Common myeloid progenitor, CD34-positive (primary cell): ENCODE measurements at regions not wholly inside any gene's neighbourhood (a gene's known extent, or its start where the extent isn't known, plus 50 kb on each side); places are given as distances from the start of the nearest gene placed in this dataset.

Experiments
- CTCF ChIA-PET: fragments of 350-600 bp; sonication (Branson Sonifier 250); formaldehyde crosslinking; loops from one replicate; lab custom pipeline; 2021; ENCODE audit warnings: antibody characterized with exemption; lab: Charles Lee
- POLR2A ChIA-PET: fragments of 350-600 bp; sonication (Branson Sonifier 250); formaldehyde crosslinking; loops from one replicate; lab custom pipeline; 2021; ENCODE audit warnings: antibody characterized with exemption; lab: Charles Lee
- DNase-seq, 3 donors: peaks; one replicate each; pipeline versions ENCODE4 v3.0.0 to v3.0.0-alpha.2; 2013
- H3K27ac ChIP-seq, 2 experiments: 1 replicate in 1 of 2; 2 replicates in 1 of 2; pipeline ENCODE4 v1.7.0; 2013; ENCODE audit warnings: inconsistent platforms in 2 of 2, low read length in 2 of 2, mild to moderate bottlenecking in 2 of 2, low read depth in 1 of 2, moderate library complexity in 1 of 2; ENCODE audit not compliant: severe bottlenecking in 2 of 2, insufficient read depth in 1 of 2, poor library complexity in 1 of 2
- H3K27me3 ChIP-seq, 5 experiments: replicated peaks in 2 of 5; 1 replicate in 3 of 5; 2 replicates in 2 of 5; pipeline versions ENCODE4 v1.6.1 to v1.7.0; 2013; ENCODE audit warnings: low read length in 4 of 5, mild to moderate bottlenecking in 2 of 5, moderate library complexity in 2 of 5, inconsistent platforms in 1 of 5; ENCODE audit not compliant: insufficient read depth in 5 of 5, control insufficient read depth in 4 of 5
- H3K36me3 ChIP-seq, 4 experiments: 1 replicate in 2 of 4; 2 replicates in 2 of 4; pipeline versions ENCODE4 v1.6.1 to v1.7.0; 2013; ENCODE audit warnings: low read length in 3 of 4, control low read depth in 1 of 4, mild to moderate bottlenecking in 1 of 4; ENCODE audit not compliant: control insufficient read depth in 4 of 4, insufficient read depth in 4 of 4
- H3K4me1 ChIP-seq, 4 experiments: 1 replicate in 3 of 4; 2 replicates in 1 of 4; pipeline versions ENCODE4 v1.6.1 to v1.7.1; 2013; ENCODE audit warnings: low read length in 3 of 4, mild to moderate bottlenecking in 3 of 4, control low read depth in 1 of 4, inconsistent platforms in 1 of 4, moderate library complexity in 1 of 4; ENCODE audit not compliant: control insufficient read depth in 4 of 4, insufficient read depth in 4 of 4; ENCODE audit errors: control extremely low read depth in 1 of 4
- H3K4me3 ChIP-seq, 7 experiments: 1 replicate in 4 of 7; 2 replicates in 3 of 7; pipeline versions ENCODE4 v1.5.1 to v1.7.0; 2013; ENCODE audit warnings: mild to moderate bottlenecking in 7 of 7, low read length in 6 of 7, moderate library complexity in 6 of 7, inconsistent platforms in 2 of 7, low read depth in 2 of 7, control low read depth in 1 of 7; ENCODE audit not compliant: insufficient read depth in 4 of 7, control insufficient read depth in 1 of 7; ENCODE audit errors: extremely low read depth in 1 of 7
- H3K9me3 ChIP-seq, 5 experiments: 1 replicate in 4 of 5; 2 replicates in 1 of 5; pipeline versions ENCODE4 v1.6.1 to v1.7.1; 2013; ENCODE audit warnings: low read length in 4 of 5, mild to moderate bottlenecking in 2 of 5, inconsistent platforms in 1 of 5, low read depth in 1 of 5, moderate library complexity in 1 of 5; ENCODE audit not compliant: control insufficient read depth in 4 of 5, insufficient read depth in 2 of 5; ENCODE audit errors: control extremely low read depth in 1 of 5
- WGBS: methylation state at CpG from one replicate; pipeline ENCODE4 v1.1.5; 2013; ENCODE audit not compliant: insufficient coverage; 5-methylcytosine and 5-hydroxymethylcytosine counted together

DNA sequence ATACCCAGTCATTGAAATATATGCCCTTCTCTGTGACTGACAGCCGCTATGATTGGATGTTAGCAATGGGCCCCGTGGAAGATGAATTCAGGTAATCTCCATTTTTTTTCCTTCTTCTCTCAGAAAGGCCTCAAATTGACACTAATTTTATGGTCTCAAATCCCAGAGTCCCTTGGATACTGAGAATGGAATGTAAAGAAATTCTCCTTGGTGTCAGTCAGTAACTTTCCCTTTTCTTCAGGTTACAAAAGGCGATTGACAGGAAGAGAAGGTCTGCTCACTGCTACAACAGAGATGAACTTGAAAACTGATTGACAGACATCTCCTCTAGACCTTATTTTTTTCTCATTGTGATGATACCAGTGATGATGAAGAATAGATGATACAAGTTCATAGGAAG lies 748.3 kb downstream of the MAT2B start:
- H3K27me3 ChIP-seq: no peaks in the 10 kb centered on the region

GRCh38 chr5:164255598-164256213 lies 750.3 kb downstream of the MAT2B start:
- Histone ChIP-seq H3K27me3 (no peaks in the 10 kb centered on the region), H3K36me3 (no peaks in the 10 kb centered on the region), H3K4me1 (peaks cover 0 to 2% (median 0%) of the 10 kb centered on the region in 4 experiments), H3K4me3 (no peak overlapping the region), H3K9me3 (no peaks in the 10 kb centered on the region), H3K27ac (no peak overlapping the region)
- no CpG with 5 or more reads among the region's 3 CpGs for WGBS
- DNase-seq: no peak
- POLR2A ChIA-PET: no interaction called here
- CTCF ChIA-PET: no interaction called here

More for the DNA sequence above, 748.3 kb downstream of the MAT2B start:
- ChIA-PET CTCF (no interaction called here), POLR2A (no interaction called here)
- H3K27ac ChIP-seq: no peak overlapping the region
- 92% methylated on average over 3 of the region's 3 CpGs for WGBS
- H3K36me3 ChIP-seq: no peaks in the 10 kb centered on the region
- H3K4me3 ChIP-seq: no peak overlapping the region
- no peak for DNase-seq
- peaks cover 0 to 2% (median 0%) of the 10 kb centered on the region in 4 experiments for H3K4me1 ChIP-seq
- H3K9me3 ChIP-seq: no peaks in the 10 kb centered on the region

- CTCF ChIA-PET: no interaction called here
- POLR2A ChIA-PET: no interaction called here
These were observed 750.9 kb downstream of the MAT2B start for GRCh38 chr5:164256351-164256750.

DNA sequence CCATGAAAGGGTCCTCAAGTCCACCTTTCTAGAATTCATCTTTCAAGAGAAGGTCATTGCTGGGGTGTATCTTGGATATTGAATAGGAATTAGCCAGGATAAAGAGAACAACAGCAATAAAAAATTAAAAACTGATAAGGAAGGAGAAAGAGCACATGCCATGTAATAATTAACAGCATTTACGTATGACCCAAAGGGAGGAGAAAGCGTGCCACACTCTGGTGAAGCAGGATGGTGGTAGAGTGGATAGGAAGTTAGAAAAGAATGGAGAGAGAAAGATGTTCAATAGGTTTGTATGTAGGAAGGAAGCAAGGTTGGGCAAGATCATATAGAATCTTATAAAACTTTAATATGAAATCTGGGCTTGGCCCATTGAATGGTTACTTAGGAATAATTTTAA lies 751.5 kb downstream of the MAT2B start:
- no peak for DNase-seq
- no peaks in the 10 kb centered on the region for H3K27me3 ChIP-seq
- H3K36me3 ChIP-seq: no peaks in the 10 kb centered on the region
- H3K4me1 ChIP-seq: peaks cover 0 to 2% (median 0%) of the 10 kb centered on the region in 4 experiments
- 100% methylated on average over 2 of the region's 2 CpGs for WGBS
- no peaks in the 10 kb centered on the region for H3K9me3 ChIP-seq
- ChIA-PET CTCF (no interaction called here), POLR2A (no interaction called here)
- H3K4me3 ChIP-seq: no peak overlapping the region
- no peak overlapping the region for H3K27ac ChIP-seq

More at GRCh38 chr5:164256351-164256750, 750.9 kb downstream of the MAT2B start:
- H3K27me3 ChIP-seq: no peaks in the 10 kb centered on the region
- H3K9me3 ChIP-seq: no peaks in the 10 kb centered on the region
- H3K4me3 ChIP-seq: no peak overlapping the region
- DNase-seq: no peak
- WGBS: 89% methylated on average over 1 of the region's 1 CpG
- peaks cover 0 to 2% (median 0%) of the 10 kb centered on the region in 4 experiments for H3K4me1 ChIP-seq
- H3K27ac ChIP-seq: no peak overlapping the region
- no peaks in the 10 kb centered on the region for H3K36me3 ChIP-seq

DNA sequence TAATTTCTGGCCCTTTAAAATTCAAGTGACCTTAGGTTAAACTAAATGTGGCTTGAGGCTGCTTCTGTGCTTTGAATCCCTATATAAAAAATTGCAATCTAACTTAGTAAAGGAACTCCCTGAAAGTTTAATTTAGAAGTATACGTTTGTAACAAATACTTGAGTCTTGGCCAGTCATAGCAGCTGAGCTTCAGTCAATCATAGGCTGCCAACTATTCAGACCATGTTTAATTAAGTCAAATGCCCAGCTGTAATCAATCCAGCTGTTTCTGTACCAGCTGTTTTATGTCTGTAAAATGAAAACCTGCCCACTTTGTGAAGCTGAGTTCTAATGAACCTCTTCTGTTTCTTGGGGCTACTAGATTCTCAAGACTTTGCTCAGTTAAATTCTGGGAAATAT lies 760.1 kb downstream of the MAT2B start:
- WGBS: no CpG with 5 or more reads among the region's 1 CpG
- CTCF ChIA-PET: no interaction called here
- H3K9me3 ChIP-seq: no peaks in the 10 kb centered on the region

DNA sequence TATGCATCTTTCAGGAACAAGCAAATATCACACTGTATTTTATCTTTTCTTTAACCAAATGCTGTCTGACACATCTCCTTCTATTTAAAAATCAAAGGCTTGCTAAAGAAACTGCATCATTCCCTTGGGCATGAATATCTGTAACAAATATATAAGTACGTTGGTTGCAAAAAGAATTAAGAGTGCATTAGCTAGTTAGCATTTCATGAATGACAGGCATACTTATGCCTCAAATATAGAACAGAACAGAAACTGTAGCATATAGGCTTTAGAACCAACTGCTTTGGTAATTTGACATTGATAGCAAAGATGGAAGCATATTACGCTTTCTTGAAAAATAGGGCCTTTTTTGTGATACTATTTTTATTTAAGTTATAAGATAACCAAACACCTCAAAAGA lies 761.2 kb downstream of the MAT2B start:
- H3K27ac ChIP-seq: no peak overlapping the region
- no peaks in the 10 kb centered on the region for H3K9me3 ChIP-seq
- POLR2A ChIA-PET: no interaction called here
- DNase-seq: no peak
- no peaks in the 10 kb centered on the region for H3K36me3 ChIP-seq
- no peak overlapping the region for H3K4me3 ChIP-seq
- no peaks in the 10 kb centered on the region for H3K4me1 ChIP-seq
- WGBS: no CpG with 5 or more reads among the region's 2 CpGs
- CTCF ChIA-PET: no interaction called here
- no peaks in the 10 kb centered on the region for H3K27me3 ChIP-seq

More for the DNA sequence above, 760.1 kb downstream of the MAT2B start:
- no peaks in the 10 kb centered on the region for H3K4me1 ChIP-seq
- DNase-seq: no peak
- POLR2A ChIA-PET: no interaction called here
- no peaks in the 10 kb centered on the region for H3K27me3 ChIP-seq
- H3K4me3 ChIP-seq: no peak overlapping the region
- no peak overlapping the region for H3K27ac ChIP-seq
- no peaks in the 10 kb centered on the region for H3K36me3 ChIP-seq

GRCh38 chr5:164277720-164278119 lies 772.3 kb downstream of the MAT2B start:
- no peak for DNase-seq
- no CpG with 5 or more reads among the region's 2 CpGs for WGBS
- H3K4me3 ChIP-seq: no peak overlapping the region
- POLR2A ChIA-PET: no interaction called here
- no peaks in the 10 kb centered on the region for H3K36me3 ChIP-seq
- no peaks in the 10 kb centered on the region for H3K27me3 ChIP-seq
- no peak overlapping the region for H3K27ac ChIP-seq
- H3K4me1 ChIP-seq: no peaks in the 10 kb centered on the region
- H3K9me3 ChIP-seq: no peaks in the 10 kb centered on the region
- CTCF ChIA-PET: no interaction called here
